Fibroblast of lung (primary cell): ENCODE measurements at regions not wholly inside any gene's neighbourhood (a gene's known extent, or its start where the extent isn't known, plus 50 kb on each side); places are given as distances from the start of the nearest gene placed in this dataset.
"Not testable (repeated sequence)": the region's sequence is repeated elsewhere in the genome, so short reads cannot be mapped to it uniquely, and the experiment has no call there.

Experiments used
- DNase-seq, 2 donors: peaks; one replicate each; pipeline versions ENCODE4 v3.0.0 to v3.0.0-alpha.2; 2010; ENCODE audit warnings: low read depth in 2 of 2
- H2AFZ ChIP-seq: 2 replicates; pipeline ENCODE4 v1.5.1; 2012; ENCODE audit warnings: low read length, control low read depth, inconsistent platforms
- H3K27ac ChIP-seq: 2 replicates; pipeline ENCODE4 v1.5.1; 2011; ENCODE audit warnings: low read length, control low read depth; ENCODE audit not compliant: insufficient read depth
- H3K27me3 ChIP-seq: 2 replicates; pipeline ENCODE4 v1.5.1; 2011; ENCODE audit warnings: mild to moderate bottlenecking, low read length; ENCODE audit not compliant: control insufficient read depth, insufficient read depth
- H3K36me3 ChIP-seq: 2 replicates; pipeline ENCODE4 v1.5.1; 2011; ENCODE audit warnings: low read length; ENCODE audit not compliant: control insufficient read depth, insufficient read depth
- H3K4me1 ChIP-seq: 2 replicates; pipeline ENCODE4 v1.5.1; 2011; ENCODE audit warnings: low read length; ENCODE audit not compliant: control insufficient read depth, insufficient read depth; ENCODE audit errors: extremely low read depth
- H3K4me2 ChIP-seq: 2 replicates; pipeline ENCODE4 v1.5.1; 2011; ENCODE audit warnings: low read length, control low read depth; ENCODE audit not compliant: insufficient read depth; ENCODE audit errors: extremely low read depth
- H3K4me3 ChIP-seq, 4 experiments: fragments of 200-600 bp in 1 of 4; sonication (generic) in 1 of 4; replicated peaks in 1 of 4; 2 replicates each; pipeline ENCODE4 v1.5.1; 2011 to 2016; ENCODE audit warnings: low read length in 4 of 4, low read depth in 3 of 4, mild to moderate bottlenecking in 3 of 4, control low read depth in 2 of 4, inconsistent platforms in 1 of 4, mixed read lengths in 1 of 4; ENCODE audit not compliant: insufficient read depth in 1 of 4; ENCODE audit errors: control extremely low read depth in 1 of 4
- H3K79me2 ChIP-seq: 2 replicates; pipeline ENCODE4 v1.5.1; 2012; ENCODE audit warnings: mild to moderate bottlenecking, low read length, inconsistent platforms; ENCODE audit not compliant: control insufficient read depth, insufficient read depth
- H3K9ac ChIP-seq: 2 replicates; pipeline ENCODE4 v1.5.1; 2011; ENCODE audit warnings: mild to moderate bottlenecking, low read length, control low read depth; ENCODE audit not compliant: insufficient read depth
- H3K9me3 ChIP-seq: 2 replicates; pipeline ENCODE4 v1.5.1; 2012; ENCODE audit warnings: low read depth, low read length; ENCODE audit not compliant: control insufficient read depth, insufficient read depth
- H4K20me1 ChIP-seq: 2 replicates; pipeline ENCODE4 v1.5.1; 2011; ENCODE audit warnings: low read length; ENCODE audit not compliant: control insufficient read depth, insufficient read depth; ENCODE audit errors: extremely low read depth

DNA sequence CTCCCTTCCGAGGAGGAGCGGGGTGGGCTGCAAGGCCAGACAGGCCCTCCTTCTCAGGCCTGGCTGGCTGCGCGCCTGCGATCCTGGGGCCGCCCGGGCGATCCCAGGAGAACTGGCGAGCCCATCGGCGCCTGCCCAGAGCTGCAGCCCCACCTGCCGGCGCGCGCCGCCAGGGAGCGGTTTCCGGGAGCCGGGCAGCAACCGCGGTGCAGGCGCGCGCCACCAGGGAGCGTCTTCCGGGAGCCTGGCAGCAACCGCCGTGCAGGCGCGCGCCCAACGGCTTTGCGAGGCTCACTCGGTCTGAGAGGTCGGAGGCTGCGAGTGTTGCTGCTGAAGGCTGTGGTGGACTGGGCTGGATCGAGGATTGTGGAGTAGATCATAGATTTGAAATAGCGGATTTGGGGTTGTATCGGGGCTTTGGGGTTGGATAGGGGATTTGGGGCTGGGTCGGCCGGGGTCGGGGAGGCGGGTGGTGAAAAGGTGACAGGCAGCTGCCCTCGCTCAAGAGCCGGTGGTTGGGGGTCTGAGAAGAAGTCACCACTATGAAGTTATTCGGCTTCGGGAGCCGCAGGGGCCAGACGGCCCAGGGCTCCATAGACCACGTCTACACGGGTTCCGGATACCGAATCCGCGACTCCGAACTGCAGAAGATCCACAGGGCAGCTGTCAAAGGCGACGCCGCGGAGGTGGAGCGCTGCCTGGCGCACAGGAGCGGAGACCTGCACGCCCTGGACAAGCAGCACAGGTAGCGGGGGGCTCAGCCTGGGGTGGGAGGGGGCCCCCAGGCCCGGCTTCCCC, 668.9 kb downstream of the SPATA31A6 start:
- not testable (repeated sequence) for H2AFZ ChIP-seq, H4K20me1 ChIP-seq, H3K36me3 ChIP-seq, H3K27ac ChIP-seq, H3K9ac ChIP-seq, H3K79me2 ChIP-seq, H3K27me3 ChIP-seq, H3K4me1 ChIP-seq, H3K9me3 ChIP-seq, H3K4me2 ChIP-seq
- peak in 1 of 2 donors; percentile 8 for DNase-seq
- peak overlapping the region in 1 of 4 experiments; percentile 14 for H3K4me3 ChIP-seq

DNA sequence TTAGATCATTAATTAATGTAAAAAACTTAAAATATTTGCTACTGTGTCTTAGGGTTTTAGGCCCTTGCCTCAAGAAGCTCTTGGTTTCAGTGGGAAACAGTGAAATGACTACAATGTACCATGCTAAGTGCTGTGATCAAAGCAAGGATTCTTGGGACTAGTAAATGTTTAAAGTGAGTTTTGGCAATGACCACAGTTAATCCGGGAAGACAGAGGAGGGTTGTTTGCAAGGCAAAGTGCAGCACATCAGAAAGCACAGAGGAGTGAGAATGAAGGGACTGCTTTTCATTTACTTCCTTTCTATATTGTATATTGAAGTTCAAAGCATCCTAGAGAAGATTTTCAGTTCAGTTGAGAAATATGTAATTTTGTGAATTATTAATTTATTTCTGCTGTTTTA, 676.7 kb downstream of the SPATA31A6 start:
- not testable (repeated sequence) for H3K9me3 ChIP-seq, H3K4me1 ChIP-seq, H3K9ac ChIP-seq, H3K36me3 ChIP-seq, H4K20me1 ChIP-seq, DNase-seq, H3K79me2 ChIP-seq, H3K27me3 ChIP-seq, H2AFZ ChIP-seq, H3K4me2 ChIP-seq, H3K27ac ChIP-seq, H3K4me3 ChIP-seq

DNA sequence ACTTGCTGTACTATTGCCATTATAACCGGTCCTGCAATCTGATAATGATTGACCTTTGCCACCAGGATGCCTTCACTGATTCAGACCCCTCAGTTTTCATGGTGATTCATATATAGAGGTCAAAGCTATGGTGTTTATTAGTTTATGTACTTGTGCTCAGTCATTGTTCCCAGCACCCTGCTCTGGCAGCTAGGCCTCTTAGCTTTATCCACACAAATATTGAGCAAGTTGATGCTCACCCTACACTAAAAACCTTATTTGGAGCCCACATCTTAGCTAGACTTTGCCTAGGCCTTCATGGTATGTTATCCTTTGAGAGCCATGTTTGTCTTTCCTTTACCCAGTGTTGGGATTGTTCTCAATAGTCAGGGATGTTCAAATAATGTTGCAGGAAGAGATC, 679.0 kb downstream of the SPATA31A6 start:
- DNase-seq, H3K36me3 ChIP-seq, H3K4me3 ChIP-seq, H3K9ac ChIP-seq, H3K27ac ChIP-seq, H2AFZ ChIP-seq, H3K4me2 ChIP-seq, H3K79me2 ChIP-seq, H3K27me3 ChIP-seq, H4K20me1 ChIP-seq, H3K9me3 ChIP-seq, H3K4me1 ChIP-seq: not testable (repeated sequence)
